Liver (tissue), 8 donors: ENCODE measurements at regions not wholly inside any gene's neighbourhood (a gene's known extent, or its start where the extent isn't known, plus 50 kb on each side); places are given as distances from the start of the nearest gene placed in this dataset.

Experiments used
- DNase-seq: peaks from one replicate; pipeline ENCODE4 v3.0.0-alpha.2; 2017; ENCODE audit warnings: low spot score
- H3K27ac ChIP-seq, 2 donors: one replicate each; pipeline ENCODE4 v1.7.0; 2013; ENCODE audit warnings: inconsistent platforms in 2 of 2, low read length in 2 of 2, control low read depth in 1 of 2, low read depth in 1 of 2, mild to moderate bottlenecking in 1 of 2
- H3K27me3 ChIP-seq, 4 donors: one replicate each; pipeline versions ENCODE4 v1.6.1 to v1.7.0; 2013; ENCODE audit warnings: low read length in 3 of 4, inconsistent platforms in 1 of 4, mild to moderate bottlenecking in 1 of 4, moderate library complexity in 1 of 4; ENCODE audit not compliant: control insufficient read depth in 4 of 4, insufficient read depth in 4 of 4
- H3K36me3 ChIP-seq, 4 donors: one replicate each; pipeline versions ENCODE4 v1.6.1 to v1.7.0; 2013; ENCODE audit warnings: low read length in 3 of 4, mild to moderate bottlenecking in 3 of 4, low read depth in 1 of 4, moderate library complexity in 1 of 4; ENCODE audit not compliant: control insufficient read depth in 4 of 4, insufficient read depth in 3 of 4
- H3K4me1 ChIP-seq, 4 donors: one replicate each; pipeline versions ENCODE4 v1.6.1 to v1.7.0; 2013; ENCODE audit warnings: low read length in 3 of 4, mild to moderate bottlenecking in 3 of 4, moderate library complexity in 1 of 4; ENCODE audit not compliant: control insufficient read depth in 4 of 4, insufficient read depth in 4 of 4
- H3K4me3 ChIP-seq, 3 donors: one replicate each; pipeline versions ENCODE4 v1.6.1 to v1.7.0; 2013; ENCODE audit warnings: low read length in 3 of 3, control low read depth in 1 of 3, low read depth in 1 of 3, mild to moderate bottlenecking in 1 of 3
- H3K9ac ChIP-seq, 2 donors: one replicate each; pipeline ENCODE4 v1.7.0; 2013; ENCODE audit warnings: low read length in 2 of 2, mild to moderate bottlenecking in 2 of 2, moderate library complexity in 2 of 2, control low read depth in 1 of 2, low read depth in 1 of 2
- H3K9me3 ChIP-seq, 4 donors: one replicate each; pipeline versions ENCODE4 v1.6.1 to v1.7.0; 2013; ENCODE audit warnings: low read length in 3 of 4; ENCODE audit not compliant: control insufficient read depth in 4 of 4
- ATF3 ChIP-seq: IDR thresholded peaks from 2 replicates; pipeline ENCODE4 v1.6.1; 2016; ENCODE audit warnings: antibody characterized with exemption
- CTCF ChIP-seq: fragments of 150-350 bp; IDR thresholded peaks from 2 replicates; pipeline ENCODE4 v1.5.1; 2017; ENCODE audit warnings: improper control_type of control experiment, low read depth, low read length; ENCODE audit not compliant: missing input control
- EGR1 ChIP-seq, 2 donors: IDR thresholded peaks; 2 replicates each; pipeline ENCODE4 v1.6.1; 2016 to 2018; ENCODE audit warnings: antibody characterized with exemption in 2 of 2, low read depth in 2 of 2
- FOXA1 ChIP-seq: IDR thresholded peaks from 2 replicates; pipeline ENCODE4 v1.6.1; 2016; ENCODE audit warnings: antibody characterized with exemption
- FOXA2 ChIP-seq: IDR thresholded peaks from 2 replicates; pipeline ENCODE4 v1.6.1; 2016; ENCODE audit warnings: antibody characterized with exemption
- GABPA ChIP-seq, 2 donors: IDR thresholded peaks in 1 of 2; conservative IDR thresholded peaks in 1 of 2; 2 replicates each; pipeline ENCODE4 v1.6.1; 2016; ENCODE audit warnings: antibody characterized with exemption in 2 of 2, mild to moderate bottlenecking in 1 of 2, moderate library complexity in 1 of 2
- HNF4A ChIP-seq, 2 donors: conservative IDR thresholded peaks; 2 replicates each; pipeline ENCODE4 v1.6.1; 2016; ENCODE audit warnings: antibody characterized with exemption in 2 of 2, mild to moderate bottlenecking in 2 of 2
- HNF4G ChIP-seq: IDR thresholded peaks from 2 replicates; pipeline ENCODE4 v1.6.1; 2016; ENCODE audit warnings: antibody characterized with exemption
- JUND ChIP-seq, 2 donors: IDR thresholded peaks; 2 replicates each; pipeline ENCODE4 v1.6.1; 2016; ENCODE audit warnings: antibody characterized with exemption in 2 of 2
- MAX ChIP-seq: IDR thresholded peaks from 2 replicates; pipeline ENCODE4 v1.6.1; 2016; ENCODE audit warnings: antibody characterized with exemption
- NR2F2 ChIP-seq: IDR thresholded peaks from 2 replicates; pipeline ENCODE4 v1.6.1; 2016; ENCODE audit warnings: antibody characterized with exemption
- RAD21 ChIP-seq, 2 donors: IDR thresholded peaks; 2 replicates each; pipeline ENCODE4 v1.6.1; 2016; ENCODE audit warnings: antibody characterized with exemption in 2 of 2, mild to moderate bottlenecking in 2 of 2
- REST ChIP-seq: IDR thresholded peaks from 2 replicates; pipeline ENCODE4 v1.6.1; 2016; ENCODE audit warnings: antibody characterized with exemption, mild to moderate bottlenecking
- RXRA ChIP-seq, 2 donors: IDR thresholded peaks; 2 replicates each; pipeline ENCODE4 v1.6.1; 2017 to 2018; ENCODE audit warnings: antibody characterized with exemption in 2 of 2, mild to moderate bottlenecking in 1 of 2
- SP1 ChIP-seq: IDR thresholded peaks from 2 replicates; pipeline ENCODE4 v1.6.1; 2018; ENCODE audit warnings: antibody characterized with exemption, mild to moderate bottlenecking
- TAF1 ChIP-seq: conservative IDR thresholded peaks from 2 replicates; pipeline ENCODE4 v1.6.1; 2016; ENCODE audit warnings: antibody characterized with exemption, mild to moderate bottlenecking
- YY1 ChIP-seq: IDR thresholded peaks from 2 replicates; pipeline ENCODE4 v1.6.1; 2016; ENCODE audit warnings: antibody characterized with exemption, mild to moderate bottlenecking
- ZBTB33 ChIP-seq: IDR thresholded peaks from 2 replicates; pipeline ENCODE4 v1.6.1; 2016; ENCODE audit warnings: antibody characterized with exemption
- WGBS: extraction: QIAGEN DNeasy Blood & Tissue Kit; methylation state at CpG from one replicate; pipeline ENCODE4 v1.1.7; 2013; 5-methylcytosine and 5-hydroxymethylcytosine counted together
- donor health status: healthy.
- donor health status: healthy.
- donor health status: healthy.
- donor health status: healthy.
- donor health status: healthy.

GRCh38 chr3:168817177-168817576 lies 721.5 kb upstream of the GOLIM4 start (continued):
- TF ChIP-seq HNF4G (no peak), CTCF (no peak), ATF3 (no peak)

- TF ChIP-seq REST (no peak), YY1 (no peak), HNF4A (conservative IDR thresholded peaks at IDR 0.05) (no peak), GABPA (IDR thresholded peaks at IDR 0.05 in 1 of 2, conservative IDR thresholded peaks at IDR 0.05 in 1 of 2) (no peak), JUND (IDR thresholded peaks at IDR 0.05) (no peak), NR2F2 (no peak), ATF3 (no peak), EGR1 (IDR thresholded peaks at IDR 0.05; ENCODE audit: low read depth in 2 of 2) (no peak), TAF1 (no peak), RAD21 (IDR thresholded peaks at IDR 0.05) (no peak), MAX (no peak), FOXA2 (no peak), FOXA1 (no peak), HNF4G (no peak), SP1 (no peak), CTCF (no peak), ZBTB33 (no peak), RXRA (IDR thresholded peaks at IDR 0.05) (no peak)
- H3K9me3 ChIP-seq: no peaks in the 10 kb centered on the region
- no peaks in the 10 kb centered on the region for H3K27me3 ChIP-seq
- H3K27ac ChIP-seq: no peak overlapping the region
- H3K36me3 ChIP-seq: no peaks in the 10 kb centered on the region
- DNase-seq: no peak
- no peak overlapping the region for H3K9ac ChIP-seq
- WGBS: 80% methylated on average over 2 of the region's 2 CpGs
- no peaks in the 10 kb centered on the region for H3K4me1 ChIP-seq
- H3K4me3 ChIP-seq: no peak overlapping the region
Measured at GRCh38 chr3:168815946-168816345, 720.2 kb upstream of the GOLIM4 start.
